ENCODE measurements at regions not wholly inside any gene's neighbourhood (a gene's known extent, or its start where the extent isn't known, plus 50 kb on each side); places are given as distances from the start of the nearest gene placed in this dataset.

DNA sequence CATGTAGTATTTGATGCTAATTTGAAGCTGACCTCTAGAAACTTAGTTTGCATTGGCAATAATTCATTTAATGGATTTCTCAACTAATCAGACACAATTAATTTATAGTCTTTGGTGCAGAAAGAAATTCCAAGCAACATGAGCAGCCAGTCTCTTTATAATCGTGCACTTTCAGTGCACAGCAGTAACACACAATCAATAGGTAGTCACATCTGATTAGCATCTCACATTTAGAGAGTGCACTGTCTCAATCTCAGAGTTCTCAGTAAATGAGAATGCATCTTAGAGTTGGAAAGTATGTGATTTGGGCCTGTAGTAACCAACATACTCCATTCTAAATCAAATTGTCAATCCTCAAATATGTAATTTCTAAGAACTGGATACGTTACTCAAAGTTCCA, 377.6 kb downstream of the POM121L12 start:
- H3K4me1 Mint-ChIP-seq (ENCODE audit: low read depth), result no peaks in the 10 kb centered on the region
- no peak overlapping the region for H3K27ac Mint-ChIP-seq (ENCODE audit: unreplicated experiment)
- no peak for DNase-seq (ENCODE audit: low spot score)
- no peak overlapping the region for H3K4me3 Mint-ChIP-seq (ENCODE audit: unreplicated experiment)
- TF ChIP-seq, protein P1, sequence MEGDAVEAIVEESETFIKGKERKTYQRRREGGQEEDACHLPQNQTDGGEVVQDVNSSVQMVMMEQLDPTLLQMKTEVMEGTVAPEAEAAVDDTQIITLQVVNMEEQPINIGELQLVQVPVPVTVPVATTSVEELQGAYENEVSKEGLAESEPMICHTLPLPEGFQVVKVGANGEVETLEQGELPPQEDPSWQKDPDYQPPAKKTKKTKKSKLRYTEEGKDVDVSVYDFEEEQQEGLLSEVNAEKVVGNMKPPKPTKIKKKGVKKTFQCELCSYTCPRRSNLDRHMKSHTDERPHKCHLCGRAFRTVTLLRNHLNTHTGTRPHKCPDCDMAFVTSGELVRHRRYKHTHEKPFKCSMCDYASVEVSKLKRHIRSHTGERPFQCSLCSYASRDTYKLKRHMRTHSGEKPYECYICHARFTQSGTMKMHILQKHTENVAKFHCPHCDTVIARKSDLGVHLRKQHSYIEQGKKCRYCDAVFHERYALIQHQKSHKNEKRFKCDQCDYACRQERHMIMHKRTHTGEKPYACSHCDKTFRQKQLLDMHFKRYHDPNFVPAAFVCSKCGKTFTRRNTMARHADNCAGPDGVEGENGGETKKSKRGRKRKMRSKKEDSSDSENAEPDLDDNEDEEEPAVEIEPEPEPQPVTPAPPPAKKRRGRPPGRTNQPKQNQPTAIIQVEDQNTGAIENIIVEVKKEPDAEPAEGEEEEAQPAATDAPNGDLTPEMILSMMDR (IDR thresholded peaks at IDR 0.05), result no peak
- peaks cover 13% of the 10 kb centered on the region for H3K9me3 Mint-ChIP-seq (ENCODE audit: low read depth)
- no peaks in the 10 kb centered on the region for H3K36me3 Mint-ChIP-seq (ENCODE audit: low read depth)
- no peaks in the 10 kb centered on the region for H3K27me3 Mint-ChIP-seq (ENCODE audit: low read depth)

DNA sequence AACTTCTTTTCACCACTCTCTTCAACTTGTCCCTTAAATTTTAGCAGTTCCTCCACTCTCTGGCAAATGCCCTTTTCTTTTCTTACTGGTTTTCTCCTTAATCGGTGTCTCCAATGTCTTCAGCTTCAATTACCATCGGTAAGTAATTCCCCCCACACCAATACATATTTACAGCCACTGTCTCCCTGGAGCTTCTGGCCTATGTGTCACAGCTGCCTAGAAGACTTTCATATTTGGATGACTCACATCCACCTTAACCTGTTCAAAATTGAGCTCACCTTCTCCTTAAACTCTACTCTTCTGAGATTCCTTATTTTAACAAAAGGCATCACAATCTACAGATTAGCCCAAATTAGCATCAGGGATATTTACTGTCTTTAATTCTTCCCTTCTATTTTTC, 380.4 kb downstream of the POM121L12 start:
- Mint-ChIP-seq H3K4me3 (ENCODE audit: unreplicated experiment) (no peak overlapping the region), H3K36me3 (ENCODE audit: low read depth) (no peaks in the 10 kb centered on the region), H3K4me1 (ENCODE audit: low read depth) (no peaks in the 10 kb centered on the region), H3K27ac (ENCODE audit: unreplicated experiment) (no peak overlapping the region), H3K9me3 (ENCODE audit: low read depth) (peaks cover 22% of the 10 kb centered on the region), H3K27me3 (ENCODE audit: low read depth) (no peaks in the 10 kb centered on the region)
- TF ChIP-seq, protein P1 (IDR thresholded peaks at IDR 0.05), result no peak
- no peak for DNase-seq (ENCODE audit: low spot score)

- H3K4me3 Mint-ChIP-seq (ENCODE audit: unreplicated experiment), result no peak overlapping the region
- no peaks in the 10 kb centered on the region for H3K4me1 Mint-ChIP-seq (ENCODE audit: low read depth)
- DNase-seq (ENCODE audit: low spot score), result no peak
- no peaks in the 10 kb centered on the region for H3K36me3 Mint-ChIP-seq (ENCODE audit: low read depth)
- peaks cover 17% of the 10 kb centered on the region for H3K9me3 Mint-ChIP-seq (ENCODE audit: low read depth)
- TF ChIP-seq, protein P1 (IDR thresholded peaks at IDR 0.05), result no peak
- no peaks in the 10 kb centered on the region for H3K27me3 Mint-ChIP-seq (ENCODE audit: low read depth)
- no peak overlapping the region for H3K27ac Mint-ChIP-seq (ENCODE audit: unreplicated experiment)
Measured at GRCh38 chr7:53418834-53419482, 383.5 kb downstream of the POM121L12 start.

GRCh38 chr7:53420550-53420949, 385.1 kb downstream of the POM121L12 start:
- TF ChIP-seq, protein P1 (IDR thresholded peaks at IDR 0.05), result no peak
- H3K4me1 Mint-ChIP-seq (ENCODE audit: low read depth), result no peaks in the 10 kb centered on the region
- no peak for DNase-seq (ENCODE audit: low spot score)
- H3K36me3 Mint-ChIP-seq (ENCODE audit: low read depth), result no peaks in the 10 kb centered on the region
- H3K27me3 Mint-ChIP-seq (ENCODE audit: low read depth), result no peaks in the 10 kb centered on the region
- H3K4me3 Mint-ChIP-seq (ENCODE audit: unreplicated experiment), result no peak overlapping the region
- H3K27ac Mint-ChIP-seq (ENCODE audit: unreplicated experiment), result no peak overlapping the region
- H3K9me3 Mint-ChIP-seq (ENCODE audit: low read depth), result peaks cover 9% of the 10 kb centered on the region

DNA sequence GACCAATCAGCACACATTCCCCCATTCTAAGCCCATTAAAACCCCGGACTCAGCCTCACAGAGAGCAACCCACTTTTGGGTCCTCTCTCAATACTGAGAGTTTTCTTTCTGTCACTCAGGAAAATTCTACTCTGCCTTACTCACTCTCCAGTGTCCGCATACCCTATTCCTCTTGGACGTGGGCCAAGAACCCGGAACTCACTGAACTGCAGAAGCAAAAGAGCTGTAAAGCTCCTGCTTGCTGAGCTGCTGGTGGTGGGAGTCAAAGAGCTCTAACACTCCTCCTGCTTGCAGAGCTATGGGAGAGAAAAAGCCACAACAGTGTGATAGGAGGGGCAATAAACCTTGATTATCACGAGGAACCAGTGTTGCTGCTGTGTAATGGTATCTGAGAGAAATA, 386.9 kb downstream of the POM121L12 start:
- no peak overlapping the region for H3K4me3 Mint-ChIP-seq (ENCODE audit: unreplicated experiment)
- peaks cover 9% of the 10 kb centered on the region for H3K9me3 Mint-ChIP-seq (ENCODE audit: low read depth)
- DNase-seq (ENCODE audit: low spot score), result no peak
- no peaks in the 10 kb centered on the region for H3K36me3 Mint-ChIP-seq (ENCODE audit: low read depth)
- TF ChIP-seq, protein P1 (IDR thresholded peaks at IDR 0.05), result no peak
- H3K27ac Mint-ChIP-seq (ENCODE audit: unreplicated experiment), result no peak overlapping the region
- H3K27me3 Mint-ChIP-seq (ENCODE audit: low read depth), result no peaks in the 10 kb centered on the region
- no peaks in the 10 kb centered on the region for H3K4me1 Mint-ChIP-seq (ENCODE audit: low read depth)
